ENCODE measurements at regions not wholly inside any gene's neighbourhood (a gene's known extent, or its start where the extent isn't known, plus 50 kb on each side); places are given as distances from the start of the nearest gene placed in this dataset.

- Histone ChIP-seq H3K4me2 (ENCODE audit: low read length) (no peak overlapping the region), H3F3A (ENCODE audit: insufficient read depth, low read length) (no peaks in the 10 kb centered on the region), H3K9ac (ENCODE audit: low read length) (no peak overlapping the region), H3K27me3 (ENCODE audit: insufficient read depth, low read length) (no peaks in the 10 kb centered on the region), H3K79me2 (ENCODE audit: insufficient read depth, low read length) (no peaks in the 10 kb centered on the region), H3K4me3 (ENCODE audit: low read depth, low read length, poor library complexity, severe bottlenecking) (no peak overlapping the region), H2AFZ (ENCODE audit: low read length) (no peak overlapping the region), H4K20me1 (ENCODE audit: insufficient read depth, low read length) (no peaks in the 10 kb centered on the region), H3K9me2 (ENCODE audit: low read depth, low read length) (no peaks in the 10 kb centered on the region), H3K27ac (ENCODE audit: low read depth, low read length, poor library complexity, severe bottlenecking) (no peak overlapping the region), H3K4me1 (ENCODE audit: insufficient read depth, low read length, severe bottlenecking) (no peaks in the 10 kb centered on the region), H3K9me3 (ENCODE audit: low read length) (peaks cover 3% of the 10 kb centered on the region; the same call in 1 of the 2 replicates), H3K36me3 (ENCODE audit: insufficient read depth, low read length) (no peaks in the 10 kb centered on the region)
- no peak for TF ChIP-seq EZH2 (IDR thresholded peaks at IDR 0.05; ENCODE audit: borderline replicate concordance, low read length)
- peak; percentile 74 for TF ChIP-seq CTCF (IDR thresholded peaks at IDR 0.05; ENCODE audit: low read length)
Measured at GRCh38 chr6:168865-169455, 123.3 kb upstream of the DUSP22 start.

DNA sequence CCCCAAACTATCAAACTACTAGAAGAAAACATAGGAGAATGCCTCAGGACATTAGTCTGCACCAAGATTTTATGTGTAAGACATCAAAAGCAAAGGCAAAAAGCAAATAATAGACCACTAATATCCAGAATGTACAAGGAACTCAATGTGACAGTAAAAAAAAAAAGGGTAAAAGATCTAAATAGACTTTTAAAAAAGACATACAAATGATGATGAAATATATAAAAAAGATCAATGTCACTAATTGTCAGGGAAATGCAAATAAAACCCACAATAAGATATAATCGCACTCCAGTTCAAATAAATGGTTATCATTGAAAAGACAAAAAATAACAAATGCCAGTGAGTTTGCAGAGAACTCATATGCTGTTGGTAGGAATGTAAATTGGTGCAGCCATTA, 118.3 kb upstream of the DUSP22 start:
- Histone ChIP-seq H3K4me3 (ENCODE audit: low read depth, low read length, poor library complexity, severe bottlenecking) (no peak overlapping the region), H3K9ac (ENCODE audit: low read length) (no peak overlapping the region), H4K20me1 (ENCODE audit: insufficient read depth, low read length) (no peaks in the 10 kb centered on the region), H2AFZ (ENCODE audit: low read length) (no peak overlapping the region), H3K4me2 (ENCODE audit: low read length) (no peak overlapping the region), H3K79me2 (ENCODE audit: insufficient read depth, low read length) (no peaks in the 10 kb centered on the region), H3K9me3 (ENCODE audit: low read length) (peaks cover 3% of the 10 kb centered on the region; the same call in 1 of the 2 replicates), H3K27ac (ENCODE audit: low read depth, low read length, poor library complexity, severe bottlenecking) (no peak overlapping the region), H3K36me3 (ENCODE audit: insufficient read depth, low read length) (no peaks in the 10 kb centered on the region), H3K4me1 (ENCODE audit: insufficient read depth, low read length, severe bottlenecking) (no peaks in the 10 kb centered on the region), H3K9me2 (ENCODE audit: low read depth, low read length) (no peaks in the 10 kb centered on the region), H3F3A (ENCODE audit: insufficient read depth, low read length) (no peaks in the 10 kb centered on the region), H3K27me3 (ENCODE audit: insufficient read depth, low read length) (no peaks in the 10 kb centered on the region)
- TF ChIP-seq CTCF (IDR thresholded peaks at IDR 0.05; ENCODE audit: low read length) = no peak
- no peak for TF ChIP-seq EZH2 (IDR thresholded peaks at IDR 0.05; ENCODE audit: borderline replicate concordance, low read length)

DNA sequence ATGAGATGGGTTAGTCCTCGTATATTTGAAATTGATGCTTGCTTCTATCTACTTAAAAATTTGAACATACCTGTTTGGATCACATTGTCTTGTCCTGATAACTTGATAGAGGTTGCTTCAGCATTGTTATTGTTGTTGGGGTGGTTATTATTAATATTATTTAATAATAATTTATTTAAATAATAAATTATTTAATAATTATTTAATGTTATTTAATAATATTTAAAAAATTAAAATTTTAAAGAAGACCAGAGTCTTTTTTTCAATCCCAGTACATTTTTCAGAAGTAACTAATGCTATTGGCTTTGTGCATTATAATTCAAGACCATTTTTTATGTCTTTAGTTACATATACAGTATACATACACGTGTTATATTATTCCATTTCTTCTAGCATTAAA, 116.6 kb upstream of the DUSP22 start:
- no peak overlapping the region for H3K9ac ChIP-seq (ENCODE audit: low read length)
- H3K27me3 ChIP-seq (ENCODE audit: insufficient read depth, low read length) = no peaks in the 10 kb centered on the region
- H3K36me3 ChIP-seq (ENCODE audit: insufficient read depth, low read length) = no peaks in the 10 kb centered on the region
- H3K9me3 ChIP-seq (ENCODE audit: low read length) = peaks cover 3% of the 10 kb centered on the region; the same call in 1 of the 2 replicates
- H3K9me2 ChIP-seq (ENCODE audit: low read depth, low read length) = no peaks in the 10 kb centered on the region
- peaks cover 4% of the 10 kb centered on the region for H3K4me1 ChIP-seq (ENCODE audit: insufficient read depth, low read length, severe bottlenecking)
- H4K20me1 ChIP-seq (ENCODE audit: insufficient read depth, low read length) = no peaks in the 10 kb centered on the region
- no peaks in the 10 kb centered on the region for H3F3A ChIP-seq (ENCODE audit: insufficient read depth, low read length)
- no peak for TF ChIP-seq CTCF (IDR thresholded peaks at IDR 0.05; ENCODE audit: low read length)
- no peaks in the 10 kb centered on the region for H3K79me2 ChIP-seq (ENCODE audit: insufficient read depth, low read length)
- no peak overlapping the region for H3K27ac ChIP-seq (ENCODE audit: low read depth, low read length, poor library complexity, severe bottlenecking)
- H2AFZ ChIP-seq (ENCODE audit: low read length) = no peak overlapping the region
- H3K4me2 ChIP-seq (ENCODE audit: low read length) = no peak overlapping the region
- no peak overlapping the region for H3K4me3 ChIP-seq (ENCODE audit: low read depth, low read length, poor library complexity, severe bottlenecking)

Data from OCI-LY1 (cell line).